ENCODE measurements at regions not wholly inside any gene's neighbourhood (a gene's known extent, or its start where the extent isn't known, plus 50 kb on each side); places are given as distances from the start of the nearest gene placed in this dataset.

DNA sequence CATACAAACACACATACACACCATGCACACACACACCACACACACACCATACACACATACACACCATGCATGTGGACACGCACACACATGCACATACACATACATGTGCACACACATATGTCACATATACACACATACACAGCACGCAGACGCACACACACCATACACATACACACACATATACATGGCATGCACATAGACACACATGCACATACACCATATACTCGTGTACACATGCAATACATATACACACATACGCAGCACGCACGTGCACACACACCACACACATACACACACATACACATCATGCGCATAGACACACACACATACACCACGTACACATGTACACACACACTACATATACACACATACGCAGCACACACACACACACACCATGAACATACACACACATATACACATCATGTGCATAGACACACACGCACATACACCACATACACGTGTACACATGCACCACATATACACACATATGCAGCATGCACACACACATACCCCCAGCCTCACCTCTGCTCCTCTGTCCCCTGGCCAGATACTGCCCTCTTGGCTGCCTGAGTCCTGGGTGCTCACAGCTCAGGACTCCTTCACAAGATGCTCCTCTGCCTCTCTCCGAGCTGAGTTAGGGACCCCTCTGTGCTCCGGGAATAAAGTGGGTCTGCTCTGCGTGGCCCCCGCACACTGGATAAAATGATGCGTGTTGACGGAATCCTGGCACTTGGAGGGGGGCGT lies 70.9 kb upstream of the ARHGEF7 start:
- H3K4me3 ChIP-seq (ENCODE audit: low read length), result no peak overlapping the region
- TF ChIP-seq CTCF (conservative IDR thresholded peaks at IDR 0.05; ENCODE audit: low read length), result no peak
- DNase-seq (ENCODE audit: low read depth), result no peak

GRCh38 chr13:111043575-111043982 lies 71.5 kb upstream of the ARHGEF7 start:
- no peak for TF ChIP-seq CTCF (conservative IDR thresholded peaks at IDR 0.05; ENCODE audit: low read length)
- H3K4me3 ChIP-seq (ENCODE audit: low read length), result peak overlapping the region; percentile 34
- DNase-seq (ENCODE audit: low read depth), result peak; percentile 94

GRCh38 chr13:111042661-111043226 lies 72.4 kb upstream of the ARHGEF7 start:
- DNase-seq (ENCODE audit: low read depth), result no peak
- H3K4me3 ChIP-seq (ENCODE audit: low read length), result no peak overlapping the region
- TF ChIP-seq CTCF (conservative IDR thresholded peaks at IDR 0.05; ENCODE audit: low read length), result no peak

DNA sequence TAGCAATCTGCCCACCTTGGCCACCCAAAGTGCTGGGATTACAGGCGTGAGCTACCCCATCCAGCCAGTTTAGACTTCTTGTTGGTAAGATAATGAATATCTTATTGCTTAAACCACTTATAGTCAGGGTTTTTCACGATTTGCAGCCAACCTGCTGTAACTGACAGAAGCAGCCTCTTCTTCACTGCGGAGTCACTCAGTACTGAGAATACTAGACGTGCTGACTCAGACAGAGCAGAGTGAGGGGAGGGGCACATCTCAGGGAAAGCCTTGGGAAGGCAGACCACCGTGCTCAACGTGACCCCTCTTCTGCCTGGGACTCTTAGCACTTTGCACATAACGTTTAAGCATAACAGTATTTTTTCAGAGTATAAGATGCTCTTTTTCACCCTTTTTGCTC lies 74.3 kb upstream of the ARHGEF7 start:
- no peak for DNase-seq (ENCODE audit: low read depth)
- TF ChIP-seq CTCF (conservative IDR thresholded peaks at IDR 0.05; ENCODE audit: low read length), result no peak
- H3K4me3 ChIP-seq (ENCODE audit: low read length), result no peak overlapping the region

DNA sequence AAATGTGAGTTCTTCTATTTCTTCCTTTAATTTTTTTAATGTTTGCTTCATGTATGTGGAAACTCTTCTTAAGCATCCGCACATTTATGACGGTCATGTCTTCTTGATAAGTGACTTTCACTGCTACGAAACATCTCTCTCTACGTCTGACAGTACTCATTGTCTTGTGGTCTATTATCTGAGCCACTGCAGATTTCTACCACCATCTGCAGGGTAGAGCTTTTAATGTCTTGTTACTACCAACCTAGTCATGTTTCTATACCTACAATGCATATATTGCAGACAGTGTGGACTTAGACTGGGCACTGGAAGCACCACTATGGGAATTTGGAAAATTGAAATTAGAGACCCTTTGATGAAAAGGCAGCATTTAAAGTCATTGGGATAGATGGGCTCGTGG lies 75.4 kb upstream of the ARHGEF7 start:
- no peak for DNase-seq (ENCODE audit: low read depth)
- no peak overlapping the region for H3K4me3 ChIP-seq (ENCODE audit: low read length)
- no peak for TF ChIP-seq CTCF (conservative IDR thresholded peaks at IDR 0.05; ENCODE audit: low read length)

- TF ChIP-seq CTCF (conservative IDR thresholded peaks at IDR 0.05; ENCODE audit: low read length), result no peak
- no peak for DNase-seq (ENCODE audit: low read depth)
- H3K4me3 ChIP-seq (ENCODE audit: low read length), result no peak overlapping the region
These were observed 76.2 kb upstream of the ARHGEF7 start for GRCh38 chr13:111038887-111039286.

DNA sequence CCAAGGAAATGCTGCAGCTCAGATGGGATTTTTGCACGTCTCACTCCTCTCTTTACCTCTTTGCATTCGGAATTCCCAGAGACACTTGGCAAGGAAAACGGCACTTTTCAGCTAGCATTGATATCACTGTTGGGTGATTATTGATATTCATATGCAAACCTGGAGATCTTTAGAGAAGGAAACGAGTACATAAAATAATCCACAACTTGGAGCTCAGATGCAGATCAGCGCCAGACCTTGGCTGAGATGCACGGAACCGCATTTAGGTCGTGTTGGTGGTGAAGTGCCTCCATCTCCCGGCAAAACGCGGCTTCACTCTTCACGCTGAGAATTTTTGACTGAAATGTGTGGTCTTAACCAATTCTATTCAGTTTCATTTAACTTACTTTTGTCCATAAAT lies 77.2 kb upstream of the ARHGEF7 start:
- no peak for DNase-seq (ENCODE audit: low read depth)
- no peak overlapping the region for H3K4me3 ChIP-seq (ENCODE audit: low read length)
- no peak for TF ChIP-seq CTCF (conservative IDR thresholded peaks at IDR 0.05; ENCODE audit: low read length)

Measured in AG10803 (cell line).